HEK293 (cell line): ENCODE measurements at regions not wholly inside any gene's neighbourhood (a gene's known extent, or its start where the extent isn't known, plus 50 kb on each side); places are given as distances from the start of the nearest gene placed in this dataset.

Source experiments
- CTCF ChIP-seq: fragments of 450-650 bp; formaldehyde crosslinking; IDR thresholded peaks from 2 replicates; pipeline ENCODE4 v1.5.1; 2016; ENCODE audit warnings: missing biosample characterization, missing genetic modification characterization
- TF ChIP-seq, protein P1 (sequence below): fragments of 450-650 bp; IDR thresholded peaks from 2 replicates; pipeline ENCODE4 v1.5.1; 2018; ENCODE audit warnings: missing biosample characterization, mild to moderate bottlenecking, missing genetic modification characterization

- no peak for TF ChIP-seq CTCF (tag by site-specific recombination)
- TF ChIP-seq, protein P1, sequence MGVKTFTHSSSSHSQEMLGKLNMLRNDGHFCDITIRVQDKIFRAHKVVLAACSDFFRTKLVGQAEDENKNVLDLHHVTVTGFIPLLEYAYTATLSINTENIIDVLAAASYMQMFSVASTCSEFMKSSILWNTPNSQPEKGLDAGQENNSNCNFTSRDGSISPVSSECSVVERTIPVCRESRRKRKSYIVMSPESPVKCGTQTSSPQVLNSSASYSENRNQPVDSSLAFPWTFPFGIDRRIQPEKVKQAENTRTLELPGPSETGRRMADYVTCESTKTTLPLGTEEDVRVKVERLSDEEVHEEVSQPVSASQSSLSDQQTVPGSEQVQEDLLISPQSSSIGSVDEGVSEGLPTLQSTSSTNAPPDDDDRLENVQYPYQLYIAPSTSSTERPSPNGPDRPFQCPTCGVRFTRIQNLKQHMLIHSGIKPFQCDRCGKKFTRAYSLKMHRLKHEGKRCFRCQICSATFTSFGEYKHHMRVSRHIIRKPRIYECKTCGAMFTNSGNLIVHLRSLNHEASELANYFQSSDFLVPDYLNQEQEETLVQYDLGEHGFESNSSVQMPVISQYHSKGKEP (tag by site-specific recombination), result no peak
Observed at GRCh38 chr7:25431956-25432450, 203.7 kb upstream of the NPVF start.
